A673 (cell line): ENCODE measurements at regions not wholly inside any gene's neighbourhood (a gene's known extent, or its start where the extent isn't known, plus 50 kb on each side); places are given as distances from the start of the nearest gene placed in this dataset.

Source experiments
- BruUV-seq: library from RNA; stranded (reverse); fragments of 400-500 nt; replicated peaks from 2 replicates; lab custom pipeline; 2021; lab: Mats Ljungman, UMichigan
- CTCF ChIA-PET: fragments of 300-600 bp; sonication (Branson Sonifier 250); formaldehyde crosslinking; loops from one replicate; lab custom pipeline; 2022; ENCODE audit warnings: antibody characterized with exemption; lab: Charles Lee
- POLR2A ChIA-PET: fragments of 300-600 bp; sonication (Branson Sonifier 250); formaldehyde crosslinking; loops from one replicate; lab custom pipeline; 2022; ENCODE audit warnings: antibody characterized with exemption; ENCODE audit not compliant: low non-redundant PET; lab: Charles Lee
- DNase-seq: peaks from one replicate; pipeline ENCODE4 v3.0.0-alpha.2; 2015; ENCODE audit warnings: low spot score
- H3K27ac ChIP-seq: fragments of 200-600 bp; sonication (generic); 2 replicates; pipeline ENCODE4 v1.5.1; 2016; ENCODE audit warnings: mixed run types, low read depth, mild to moderate bottlenecking, mixed read lengths, antibody characterized with exemption, low read length; ENCODE audit not compliant: poor library complexity, severe bottlenecking
- H3K27me3 ChIP-seq: fragments of 200-600 bp; sonication (generic); replicated peaks from 2 replicates; pipeline ENCODE4 v1.6.1; 2017; ENCODE audit warnings: mixed run types, low read depth, mild to moderate bottlenecking, mixed read lengths, antibody characterized with exemption, low read length; ENCODE audit not compliant: insufficient read depth, poor library complexity
- H3K36me3 ChIP-seq: fragments of 200-600 bp; sonication (generic); 2 replicates; pipeline ENCODE4 v1.6.1; 2016; ENCODE audit warnings: mixed run types, mild to moderate bottlenecking, mixed read lengths, antibody characterized with exemption, low read length; ENCODE audit not compliant: insufficient read depth, poor library complexity, severe bottlenecking
- H3K4me1 ChIP-seq: fragments of 200-600 bp; sonication (generic); 2 replicates; pipeline ENCODE4 v1.6.1; 2017; ENCODE audit warnings: mixed run types, mild to moderate bottlenecking, mixed read lengths, antibody characterized with exemption, low read length; ENCODE audit not compliant: insufficient read depth, poor library complexity, severe bottlenecking
- H3K4me3 ChIP-seq: fragments of 200-600 bp; sonication (generic); 2 replicates; pipeline ENCODE4 v1.5.1; 2016; ENCODE audit warnings: low read depth, mixed run types, mild to moderate bottlenecking, mixed read lengths, low read length; ENCODE audit not compliant: poor library complexity, severe bottlenecking
- H3K9me3 ChIP-seq: fragments of 200-600 bp; sonication (generic); 2 replicates; pipeline ENCODE4 v1.6.1; 2016; ENCODE audit warnings: mixed run types, low read depth, mild to moderate bottlenecking, mixed read lengths, antibody characterized with exemption, low read length; ENCODE audit not compliant: poor library complexity, severe bottlenecking
- CTCF ChIP-seq: fragments of 300-800, 200-600 bp; sonication (generic); conservative IDR thresholded peaks from 2 replicates; pipeline ENCODE4 v1.5.1; 2017; ENCODE audit warnings: low read depth, mild to moderate bottlenecking, antibody characterized with exemption, low read length, moderate library complexity, mixed read lengths
- EZH2 ChIP-seq: fragments of 200-600 bp; sonication (generic); IDR thresholded peaks from 2 replicates; pipeline ENCODE4 v1.6.1; 2017; ENCODE audit warnings: borderline replicate concordance, low read depth, mild to moderate bottlenecking, mixed read lengths, antibody characterized with exemption, low read length; ENCODE audit not compliant: poor library complexity, severe bottlenecking
- intact Hi-C: fragments of 100-400 bp; cut with micrococcal nuclease; formaldehyde crosslinking; loops from one replicate; pipeline ENCODE4 v1.10.0; 2022; ENCODE audit not compliant: unreplicated experiment

- CTCF ChIA-PET = no interaction called here
- BruUV-seq = no TSS peak
- no peak overlapping the region for H3K27ac ChIP-seq
Observed at GRCh38 chr6:94535798-94536197, 1041.5 kb upstream of the MANEA start.

GRCh38 chr6:94511502-94512088, 1065.7 kb upstream of the MANEA start:
- intact Hi-C loops = no loop called here
- no peak for TF ChIP-seq EZH2
- no peak for TF ChIP-seq CTCF
- no peak overlapping the region for H3K27ac ChIP-seq
- CTCF ChIA-PET = no interaction called here
- POLR2A ChIA-PET = no interaction called here
- no peak overlapping the region for H3K4me3 ChIP-seq
- BruUV-seq = no TSS peak
- DNase-seq = no peak
- H3K4me1 ChIP-seq = no peaks in the 10 kb centered on the region
- no peaks in the 10 kb centered on the region for H3K9me3 ChIP-seq
- H3K27me3 ChIP-seq = no peaks in the 10 kb centered on the region
- H3K36me3 ChIP-seq = no peaks in the 10 kb centered on the region

More at GRCh38 chr6:94535798-94536197, 1041.5 kb upstream of the MANEA start:
- Histone ChIP-seq H3K9me3 (peaks cover 7% of the 10 kb centered on the region), H3K4me1 (no peaks in the 10 kb centered on the region), H3K27me3 (no peaks in the 10 kb centered on the region), H3K4me3 (no peak overlapping the region), H3K36me3 (no peaks in the 10 kb centered on the region)
- intact Hi-C loops = no loop called here
- no peak for DNase-seq
- POLR2A ChIA-PET = no interaction called here
- TF ChIP-seq EZH2 (no peak), CTCF (no peak)

- H3K27me3 ChIP-seq = no peaks in the 10 kb centered on the region
- H3K9me3 ChIP-seq = no peaks in the 10 kb centered on the region
- POLR2A ChIA-PET = no interaction called here
- H3K4me1 ChIP-seq = no peaks in the 10 kb centered on the region
- no peaks in the 10 kb centered on the region for H3K36me3 ChIP-seq
- CTCF ChIA-PET = no interaction called here
- no peak for DNase-seq
- H3K27ac ChIP-seq = no peak overlapping the region
- no TSS peak for BruUV-seq
- TF ChIP-seq CTCF = no peak
- intact Hi-C loops = no loop called here
- no peak overlapping the region for H3K4me3 ChIP-seq
Observed at GRCh38 chr6:94510877-94511276, 1066.5 kb upstream of the MANEA start.
